Activated naive CD8-positive, alpha-beta T cell (primary cell): ENCODE measurements at regions not wholly inside any gene's neighbourhood (a gene's known extent, or its start where the extent isn't known, plus 50 kb on each side); places are given as distances from the start of the nearest gene placed in this dataset.

ENCODE experiments used
- H3K27ac Mint-ChIP-seq: one replicate; pipeline ENCODE4 v1.8.0; 2021; ENCODE audit warnings: mixed read lengths
- H3K27me3 Mint-ChIP-seq: one replicate; pipeline ENCODE4 v1.8.0; 2021; ENCODE audit warnings: mixed read lengths
- H3K36me3 Mint-ChIP-seq: one replicate; pipeline ENCODE4 v1.8.0; 2021; ENCODE audit warnings: mixed read lengths
- H3K4me1 Mint-ChIP-seq: one replicate; pipeline ENCODE4 v1.8.0; 2021; ENCODE audit warnings: low read depth, mixed read lengths
- H3K4me3 Mint-ChIP-seq: one replicate; pipeline ENCODE4 v1.8.0; 2021; ENCODE audit warnings: mild to moderate bottlenecking, mixed read lengths
- H3K9me3 Mint-ChIP-seq: one replicate; pipeline ENCODE4 v1.8.0; 2021; ENCODE audit warnings: low read depth, mixed read lengths

DNA sequence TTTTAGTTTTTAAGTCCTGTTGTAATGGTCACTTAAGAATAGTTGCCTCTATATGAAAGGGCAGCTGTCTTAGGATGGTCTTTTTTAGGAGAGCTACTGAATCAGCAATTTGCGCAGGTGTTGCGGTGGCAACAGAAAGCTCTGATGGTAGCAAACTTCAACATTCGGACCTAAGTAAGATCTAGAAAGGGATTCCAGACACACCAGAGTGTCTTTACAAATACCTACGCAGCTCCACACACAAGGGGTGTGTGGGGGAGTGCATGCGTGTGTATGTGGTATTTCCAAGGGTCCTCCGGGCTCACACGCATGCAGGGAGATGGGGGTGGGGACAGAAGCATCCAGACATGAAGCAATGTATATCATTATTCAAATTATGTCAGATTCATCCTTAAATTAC lies 438.6 kb upstream of the MGMT start:
- peaks cover 2% of the 10 kb centered on the region for H3K27me3 Mint-ChIP-seq
- no peak overlapping the region for H3K27ac Mint-ChIP-seq
- H3K9me3 Mint-ChIP-seq = no peaks in the 10 kb centered on the region
- peaks cover 18% of the 10 kb centered on the region for H3K4me1 Mint-ChIP-seq
- no peak overlapping the region for H3K4me3 Mint-ChIP-seq
- peaks cover 2% of the 10 kb centered on the region for H3K36me3 Mint-ChIP-seq

- H3K36me3 Mint-ChIP-seq = peaks cover 2% of the 10 kb centered on the region
- no peaks in the 10 kb centered on the region for H3K9me3 Mint-ChIP-seq
- peaks cover 24% of the 10 kb centered on the region for H3K4me1 Mint-ChIP-seq
- peaks cover 2% of the 10 kb centered on the region for H3K27me3 Mint-ChIP-seq
- no peak overlapping the region for H3K4me3 Mint-ChIP-seq
- no peak overlapping the region for H3K27ac Mint-ChIP-seq
These were observed 438.0 kb upstream of the MGMT start for GRCh38 chr10:129029051-129029450.

DNA sequence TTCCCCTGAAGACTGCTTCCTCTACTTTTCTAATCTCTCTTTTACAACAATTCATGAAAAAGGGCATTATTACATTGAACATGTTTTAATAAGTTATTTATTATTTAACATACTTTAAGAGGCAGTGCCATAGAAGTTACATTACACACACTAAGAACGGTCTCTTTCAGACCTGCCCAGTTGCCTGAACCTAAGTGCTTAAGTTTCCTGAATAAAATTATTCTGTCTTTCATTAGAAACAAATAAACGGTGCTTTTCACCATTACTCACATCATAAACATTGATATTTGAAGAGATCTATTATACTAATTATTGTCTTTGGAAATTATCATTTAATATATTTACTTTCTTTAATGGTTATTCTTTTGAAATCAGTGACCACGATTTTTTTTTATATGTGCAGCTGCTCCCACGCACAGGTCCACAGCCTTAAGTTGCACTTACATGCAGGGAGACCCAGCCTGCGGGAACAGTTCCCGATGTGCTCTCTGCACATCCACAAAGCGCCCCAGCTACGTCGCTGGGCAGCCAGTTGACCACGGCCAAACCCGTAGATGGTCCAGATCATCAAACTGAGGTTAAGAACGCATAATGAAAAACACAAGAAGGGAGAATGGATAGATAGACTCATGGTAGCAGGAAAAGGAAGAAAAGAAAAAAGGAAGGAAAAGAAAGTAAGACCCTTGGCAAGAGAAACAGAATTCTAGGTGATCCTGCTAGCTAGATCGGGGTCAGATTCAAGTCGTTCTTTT lies 437.0 kb upstream of the MGMT start:
- Mint-ChIP-seq H3K27ac (no peak overlapping the region), H3K27me3 (peaks cover 2% of the 10 kb centered on the region), H3K4me3 (no peak overlapping the region), H3K4me1 (peaks cover 32% of the 10 kb centered on the region), H3K9me3 (no peaks in the 10 kb centered on the region), H3K36me3 (no peaks in the 10 kb centered on the region)

DNA sequence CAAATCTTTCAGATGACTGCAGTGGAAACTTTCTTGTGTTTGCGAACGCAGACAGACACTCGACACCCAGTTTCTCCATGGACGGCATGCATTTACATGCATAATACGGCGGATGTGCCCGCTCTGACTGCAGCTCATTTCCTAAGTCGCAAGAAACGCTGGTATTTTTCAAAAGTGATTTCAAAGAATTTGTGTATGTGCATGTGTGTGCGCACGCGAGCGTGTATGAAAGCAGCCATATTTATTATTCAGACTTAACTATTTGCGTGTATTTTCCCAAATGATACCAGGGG lies 436.5 kb upstream of the MGMT start:
- Mint-ChIP-seq H3K4me3 (no peak overlapping the region), H3K9me3 (no peaks in the 10 kb centered on the region), H3K27me3 (peaks cover 2% of the 10 kb centered on the region), H3K36me3 (no peaks in the 10 kb centered on the region), H3K27ac (no peak overlapping the region), H3K4me1 (peaks cover 36% of the 10 kb centered on the region)

DNA sequence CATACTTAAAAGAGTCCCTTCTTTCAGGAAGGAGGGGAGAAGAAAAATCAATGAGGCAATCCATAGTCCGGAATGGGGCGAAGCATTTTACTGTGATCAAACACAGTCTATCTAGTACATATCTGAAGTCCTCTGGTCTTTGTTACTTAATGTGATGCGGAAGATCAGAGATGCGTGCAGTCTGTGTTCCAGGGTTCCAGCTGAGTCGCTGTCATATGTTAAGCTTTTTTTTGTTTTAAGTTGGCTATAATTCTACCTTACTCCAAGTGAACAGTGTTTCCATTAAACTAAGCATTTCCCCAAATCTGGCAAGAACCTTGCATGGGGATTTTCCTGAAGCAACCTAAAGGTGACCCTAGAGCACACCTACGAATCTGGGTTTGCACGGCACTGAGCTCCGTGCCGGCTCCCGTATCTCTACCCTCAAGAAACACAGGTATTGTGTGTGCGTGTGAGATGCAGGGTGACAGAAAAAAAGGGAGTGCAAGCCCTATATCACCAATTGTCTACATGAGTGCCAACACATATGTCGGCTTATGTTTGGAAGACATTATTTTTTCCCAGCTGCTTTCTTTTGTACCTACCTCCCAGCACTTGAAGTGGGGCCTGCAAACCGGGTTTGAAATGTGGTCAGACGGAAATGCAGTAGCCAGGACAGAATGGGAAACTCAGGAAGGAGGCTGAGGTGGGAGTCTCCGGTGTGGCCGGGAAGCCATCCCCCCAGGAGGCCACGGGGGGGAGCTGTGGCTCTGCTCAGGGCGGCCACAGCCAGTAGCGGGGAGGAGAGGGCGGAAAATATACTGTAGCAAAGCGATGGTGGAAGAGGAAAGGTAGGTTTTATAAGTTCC lies 435.8 kb upstream of the MGMT start:
- Mint-ChIP-seq H3K27ac (no peak overlapping the region), H3K36me3 (no peaks in the 10 kb centered on the region), H3K4me3 (peak overlapping the region; percentile 59), H3K9me3 (no peaks in the 10 kb centered on the region), H3K27me3 (peaks cover 2% of the 10 kb centered on the region), H3K4me1 (peaks cover 43% of the 10 kb centered on the region)

- Mint-ChIP-seq H3K4me1 (peaks cover 47% of the 10 kb centered on the region), H3K27me3 (peaks cover 2% of the 10 kb centered on the region), H3K36me3 (no peaks in the 10 kb centered on the region), H3K9me3 (no peaks in the 10 kb centered on the region), H3K27ac (no peak overlapping the region), H3K4me3 (peak overlapping the region; percentile 59)
These were observed 435.2 kb upstream of the MGMT start for GRCh38 chr10:129031844-129032150.

DNA sequence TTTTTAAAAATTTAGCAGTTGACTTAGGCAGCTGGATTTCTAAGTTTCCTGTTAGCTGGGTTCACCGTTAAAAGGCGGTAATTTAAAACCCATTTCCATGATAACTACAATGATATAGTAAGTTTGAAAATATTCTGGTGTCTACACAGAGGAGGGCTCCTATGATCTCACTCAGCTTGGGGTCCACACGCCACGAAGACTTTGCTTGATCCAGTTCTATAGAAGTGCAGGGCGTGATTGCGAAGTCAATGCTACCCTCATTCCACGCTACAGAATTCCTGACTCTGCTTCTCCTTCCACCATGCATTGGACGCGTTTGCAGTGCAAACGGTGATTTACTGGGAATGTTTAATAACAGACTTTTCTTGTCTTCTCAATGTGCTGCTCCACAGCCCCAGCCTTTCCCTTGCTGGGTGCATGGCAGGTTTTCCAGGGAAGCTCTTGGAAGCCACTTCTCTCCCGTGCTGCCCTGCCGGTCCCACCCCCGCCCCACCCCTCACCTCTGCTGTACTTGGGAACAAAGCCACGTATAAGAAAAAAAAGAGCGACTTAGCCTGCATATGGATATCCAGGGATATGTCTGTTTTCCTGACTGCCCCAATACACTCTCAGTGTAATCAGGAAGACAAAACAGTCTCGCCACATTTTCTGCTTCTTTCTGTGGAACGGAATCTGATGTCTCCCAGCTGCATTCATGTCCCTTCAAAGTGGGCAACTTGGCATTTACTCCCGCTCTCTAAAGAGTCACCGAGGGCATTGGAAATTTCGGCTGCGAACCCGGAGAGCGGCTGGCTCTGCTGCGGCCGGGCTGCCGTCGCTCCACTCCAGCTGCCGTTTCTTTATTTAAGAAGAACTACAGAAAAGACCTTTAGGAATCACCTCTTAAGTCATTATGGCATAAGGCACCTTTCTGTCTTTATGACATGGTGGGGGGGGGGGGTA lies 434.4 kb upstream of the MGMT start:
- no peaks in the 10 kb centered on the region for H3K9me3 Mint-ChIP-seq
- H3K27me3 Mint-ChIP-seq = peaks cover 2% of the 10 kb centered on the region
- H3K36me3 Mint-ChIP-seq = no peaks in the 10 kb centered on the region
- no peak overlapping the region for H3K27ac Mint-ChIP-seq
- H3K4me1 Mint-ChIP-seq = peaks cover 54% of the 10 kb centered on the region
- no peak overlapping the region for H3K4me3 Mint-ChIP-seq

DNA sequence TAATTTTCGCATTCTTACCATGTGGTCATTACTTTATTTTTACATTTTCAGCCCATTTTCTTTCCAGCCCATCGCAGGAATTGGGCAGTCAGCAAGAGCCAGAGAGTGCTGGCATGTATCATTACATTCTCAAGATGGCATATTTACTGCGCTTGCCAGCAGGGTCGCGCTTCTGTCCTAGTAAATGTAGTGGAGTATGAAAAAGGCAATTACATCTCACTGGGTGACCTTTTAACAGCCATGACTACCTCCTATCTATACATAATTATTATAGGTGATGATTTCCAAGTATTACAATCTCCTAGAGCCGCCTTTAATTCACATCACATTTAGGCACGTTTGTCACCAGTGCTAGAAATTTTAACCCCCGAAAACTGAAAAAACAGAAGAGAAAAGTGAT lies 433.7 kb upstream of the MGMT start:
- H3K36me3 Mint-ChIP-seq = no peaks in the 10 kb centered on the region
- no peaks in the 10 kb centered on the region for H3K9me3 Mint-ChIP-seq
- no peak overlapping the region for H3K4me3 Mint-ChIP-seq
- peaks cover 61% of the 10 kb centered on the region for H3K4me1 Mint-ChIP-seq
- H3K27ac Mint-ChIP-seq = peak overlapping the region; percentile 7
- H3K27me3 Mint-ChIP-seq = peaks cover 2% of the 10 kb centered on the region

DNA sequence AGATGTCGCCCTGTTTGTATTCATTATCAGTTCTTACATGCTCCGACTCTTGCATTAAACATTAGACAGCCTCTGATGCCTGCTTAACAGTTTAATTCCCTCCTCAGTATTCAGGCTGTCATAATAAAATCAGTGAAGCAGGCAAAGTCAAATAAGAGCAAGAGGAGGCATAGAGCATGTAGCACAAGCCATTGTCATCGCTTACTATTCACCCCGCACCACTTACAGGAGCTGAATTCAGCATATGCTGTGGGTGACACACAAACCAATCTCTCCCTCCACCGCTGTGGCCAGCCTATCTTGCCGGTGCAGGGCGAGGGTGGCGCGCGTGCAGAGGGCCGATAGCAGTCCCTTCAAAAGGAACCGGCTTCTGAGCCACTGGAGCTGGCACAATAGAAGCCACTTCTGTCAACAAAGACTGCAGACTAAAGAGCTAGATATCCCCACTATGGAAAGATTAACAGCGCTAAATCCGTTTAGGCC lies 433.2 kb upstream of the MGMT start:
- H3K27ac Mint-ChIP-seq = no peak overlapping the region
- H3K4me3 Mint-ChIP-seq = peak overlapping the region; percentile 25
- peaks cover 66% of the 10 kb centered on the region for H3K4me1 Mint-ChIP-seq
- peaks cover 2% of the 10 kb centered on the region for H3K27me3 Mint-ChIP-seq
- H3K9me3 Mint-ChIP-seq = no peaks in the 10 kb centered on the region
- no peaks in the 10 kb centered on the region for H3K36me3 Mint-ChIP-seq

- Mint-ChIP-seq H3K36me3 (no peaks in the 10 kb centered on the region), H3K4me3 (peak overlapping the region; percentile 82), H3K4me1 (peaks cover 76% of the 10 kb centered on the region), H3K27me3 (peaks cover under 1% of the 10 kb centered on the region), H3K27ac (peak overlapping the region; percentile 89), H3K9me3 (no peaks in the 10 kb centered on the region)
These were observed 431.8 kb upstream of the MGMT start for GRCh38 chr10:129035052-129035827.

DNA sequence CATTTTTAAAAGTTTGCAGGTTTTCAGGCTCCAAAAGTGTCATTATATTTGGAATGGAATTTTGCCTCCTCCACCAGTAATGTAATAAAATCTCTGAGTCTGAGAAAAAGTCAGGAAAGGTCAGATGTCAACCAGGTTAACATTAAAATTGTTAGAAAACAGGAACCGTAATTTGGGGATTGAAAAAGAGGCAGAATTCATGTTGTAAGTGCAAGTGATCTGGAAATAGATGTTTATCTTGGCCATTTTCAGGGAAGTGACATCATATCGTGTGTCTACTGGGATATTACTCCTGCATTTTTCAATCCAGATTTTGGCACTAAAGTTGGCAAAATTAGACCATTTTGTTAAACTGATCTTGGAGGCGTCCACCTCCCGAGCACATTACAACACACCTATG lies 428.5 kb upstream of the MGMT start:
- H3K9me3 Mint-ChIP-seq = no peaks in the 10 kb centered on the region
- H3K27me3 Mint-ChIP-seq = no peaks in the 10 kb centered on the region
- H3K27ac Mint-ChIP-seq = no peak overlapping the region
- no peaks in the 10 kb centered on the region for H3K36me3 Mint-ChIP-seq
- no peak overlapping the region for H3K4me3 Mint-ChIP-seq
- peaks cover 79% of the 10 kb centered on the region for H3K4me1 Mint-ChIP-seq

DNA sequence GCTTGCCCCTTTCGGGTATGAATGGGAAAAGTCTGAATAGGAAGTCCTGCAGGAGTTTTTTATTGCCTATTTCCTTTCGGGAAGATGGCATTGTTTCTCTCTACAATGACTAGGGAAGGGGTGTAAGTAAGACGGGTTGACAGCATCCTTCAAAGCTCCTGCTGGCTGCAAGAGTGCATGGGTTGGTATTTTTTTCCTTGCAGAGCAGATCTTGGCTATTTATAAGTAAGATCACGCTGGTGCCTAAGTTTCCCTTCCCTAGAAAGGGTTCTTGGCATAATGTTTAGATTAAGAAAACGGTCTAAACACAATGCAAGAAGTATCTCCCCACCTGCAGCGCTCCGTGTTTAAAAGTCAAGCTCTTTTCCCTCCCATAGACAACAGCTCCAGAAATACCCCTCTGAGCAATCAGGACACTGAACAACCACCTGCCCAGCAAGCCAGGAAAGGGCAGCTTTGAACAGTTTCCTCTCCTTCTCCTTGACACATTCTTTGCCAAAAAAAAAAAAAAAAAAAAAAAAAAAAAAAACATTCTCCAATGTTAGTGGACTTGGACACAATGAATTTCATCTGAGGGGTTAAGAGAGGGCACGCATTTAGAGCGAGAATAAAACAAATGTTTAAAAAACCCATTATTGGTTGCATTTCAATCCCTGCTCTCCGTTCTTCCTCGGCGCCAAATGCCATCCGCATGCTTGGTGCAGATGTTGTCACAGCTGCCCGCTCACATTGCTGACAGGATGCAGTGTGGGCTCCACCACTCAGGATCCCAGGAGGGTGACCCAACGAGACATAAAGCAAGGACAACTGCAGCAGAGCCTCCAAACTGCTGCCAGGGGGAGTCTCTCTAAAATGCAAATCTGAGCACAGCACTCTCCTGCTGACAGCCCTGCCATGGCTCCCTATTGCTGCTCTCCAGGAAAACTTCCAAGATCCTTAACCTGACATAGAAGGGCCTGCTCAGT lies 427.4 kb upstream of the MGMT start:
- H3K27me3 Mint-ChIP-seq = no peaks in the 10 kb centered on the region
- no peak overlapping the region for H3K4me3 Mint-ChIP-seq
- H3K36me3 Mint-ChIP-seq = no peaks in the 10 kb centered on the region
- peaks cover 70% of the 10 kb centered on the region for H3K4me1 Mint-ChIP-seq
- no peak overlapping the region for H3K27ac Mint-ChIP-seq
- no peaks in the 10 kb centered on the region for H3K9me3 Mint-ChIP-seq

DNA sequence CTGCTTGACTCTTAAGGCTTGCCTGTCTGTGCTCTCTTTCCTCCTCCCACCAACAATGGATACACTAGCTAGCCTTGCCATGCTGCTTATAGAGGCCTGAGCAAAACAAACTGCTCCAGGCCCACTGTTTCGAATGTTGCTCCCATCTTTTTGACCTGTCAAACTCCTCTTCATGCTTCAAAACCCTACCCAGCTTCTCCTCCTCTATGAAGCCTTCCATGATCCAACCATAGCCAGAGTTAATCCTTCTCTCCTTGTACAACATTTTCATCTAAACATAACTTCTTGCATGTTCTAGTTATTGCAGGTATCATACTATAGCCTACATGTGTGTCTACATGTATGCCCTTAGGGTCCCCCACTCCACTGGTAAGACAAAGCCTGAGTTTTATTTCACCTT lies 426.7 kb upstream of the MGMT start:
- Mint-ChIP-seq H3K9me3 (no peaks in the 10 kb centered on the region), H3K27ac (no peak overlapping the region), H3K4me1 (peaks cover 65% of the 10 kb centered on the region), H3K27me3 (no peaks in the 10 kb centered on the region), H3K4me3 (no peak overlapping the region), H3K36me3 (no peaks in the 10 kb centered on the region)
